GM21381 (cell line): ENCODE measurements at regions not wholly inside any gene's neighbourhood (a gene's known extent, or its start where the extent isn't known, plus 50 kb on each side); places are given as distances from the start of the nearest gene placed in this dataset.
"Not testable (repeated sequence)": the region's sequence is repeated elsewhere in the genome, so short reads cannot be mapped to it uniquely, and the experiment has no call there.

Experiments used
- ATAC-seq: cut with Tn5 transposase; IDR thresholded peaks from one replicate; pipeline ENCODE4 v1.9.1; 2021; ENCODE audit warnings: mild to moderate bottlenecking, moderate library complexity; ENCODE audit not compliant: unreplicated experiment

DNA sequence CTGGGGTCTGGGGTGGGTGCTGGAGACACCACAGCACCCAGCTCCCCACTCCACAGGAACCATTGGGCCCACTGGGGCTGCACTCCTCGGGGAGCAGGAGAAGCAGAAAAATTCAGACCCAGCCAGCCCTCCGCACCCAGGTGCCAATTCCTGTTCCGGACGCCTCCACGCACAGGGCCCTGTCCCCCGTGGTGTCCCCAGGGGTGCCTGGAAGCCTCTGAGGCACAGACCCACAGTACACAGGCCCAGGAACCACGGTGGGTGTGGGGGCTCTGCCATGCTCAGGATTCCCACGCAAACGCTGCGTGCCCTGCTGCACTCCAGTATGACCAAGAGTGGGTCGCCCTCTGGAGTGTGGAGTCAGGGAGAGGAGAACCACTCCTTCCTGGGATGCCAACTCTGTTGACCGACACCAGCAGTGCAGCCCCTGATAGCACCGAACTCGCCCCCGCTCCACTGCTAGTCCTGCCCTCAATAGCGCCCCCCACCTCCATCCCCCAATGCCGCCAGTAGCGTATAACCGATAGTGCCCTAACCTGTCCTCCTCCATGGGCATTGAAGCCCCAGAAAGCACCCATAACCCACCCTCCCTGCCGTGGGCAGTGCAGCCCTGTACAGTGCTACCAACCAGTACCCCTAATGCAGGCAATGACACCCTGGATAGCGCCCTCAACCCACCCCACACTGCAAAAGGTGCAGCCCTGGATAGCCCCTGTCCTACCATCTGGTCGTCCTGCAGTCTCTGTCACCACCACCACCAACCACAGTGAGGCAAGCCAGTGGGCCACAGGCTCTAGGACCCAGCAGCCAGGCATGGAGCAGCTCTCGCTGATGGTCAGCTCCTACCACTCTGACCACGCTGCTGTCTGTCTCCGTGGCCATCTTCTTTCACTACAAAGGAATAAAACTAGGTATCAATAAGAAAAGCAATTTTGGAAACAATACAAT is 2877.2 kb downstream of the RPIA start:
- ATAC-seq: not testable (repeated sequence)

DNA sequence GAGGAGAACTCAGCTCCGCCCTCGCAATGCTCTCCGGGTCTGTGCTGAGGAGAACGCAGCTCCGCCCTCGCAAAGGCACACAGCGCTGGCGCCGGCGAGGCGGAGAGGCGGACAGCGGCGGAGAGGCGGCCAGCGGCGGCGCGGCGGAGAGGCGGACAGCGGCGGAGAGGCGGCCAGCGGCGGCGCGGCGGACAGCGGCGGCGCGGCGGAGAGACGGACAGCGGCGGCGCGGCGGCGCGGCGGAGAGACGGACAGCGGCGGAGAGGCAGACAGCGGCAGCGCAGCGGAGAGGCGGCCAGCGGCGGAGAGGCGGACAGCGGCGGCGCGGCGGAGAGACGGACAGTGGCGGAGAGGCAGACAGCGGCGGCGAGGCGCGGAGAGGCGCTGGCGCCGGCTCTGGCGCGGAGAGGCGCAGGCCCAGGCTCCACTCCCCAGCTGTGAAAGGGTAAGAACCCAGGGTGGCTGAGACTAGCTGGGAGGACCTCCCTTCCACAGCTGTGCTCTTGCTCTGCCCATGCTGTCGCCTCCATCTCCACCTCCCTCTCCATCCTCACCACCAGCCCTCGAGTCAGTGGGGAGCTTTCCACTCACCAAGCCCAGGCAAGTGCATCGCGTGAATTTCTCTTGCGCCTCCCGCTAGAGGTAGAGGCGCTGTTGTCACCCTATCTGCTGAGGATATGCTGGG is 2879.9 kb downstream of the RPIA start:
- ATAC-seq: not testable (repeated sequence)

DNA sequence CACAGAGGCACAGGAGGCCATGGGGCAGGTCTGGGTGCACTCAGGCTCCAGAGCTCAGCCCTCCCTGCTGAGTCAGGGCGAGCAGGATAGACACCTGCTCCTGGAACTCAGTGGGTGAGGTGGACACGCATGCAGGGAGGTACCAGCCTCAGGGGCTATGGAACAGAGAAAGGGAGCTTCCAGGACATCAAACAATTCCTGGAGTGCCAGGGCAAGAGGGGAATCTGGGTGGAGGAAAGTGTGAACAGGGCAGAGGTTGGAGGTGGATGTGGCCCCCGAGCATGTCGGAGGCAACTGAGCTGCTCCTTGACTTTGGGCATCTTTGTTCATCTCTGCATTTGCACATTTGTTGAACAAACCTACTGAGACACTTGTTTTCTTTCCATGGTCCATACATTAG is 2881.5 kb downstream of the RPIA start:
- ATAC-seq: not testable (repeated sequence)

DNA sequence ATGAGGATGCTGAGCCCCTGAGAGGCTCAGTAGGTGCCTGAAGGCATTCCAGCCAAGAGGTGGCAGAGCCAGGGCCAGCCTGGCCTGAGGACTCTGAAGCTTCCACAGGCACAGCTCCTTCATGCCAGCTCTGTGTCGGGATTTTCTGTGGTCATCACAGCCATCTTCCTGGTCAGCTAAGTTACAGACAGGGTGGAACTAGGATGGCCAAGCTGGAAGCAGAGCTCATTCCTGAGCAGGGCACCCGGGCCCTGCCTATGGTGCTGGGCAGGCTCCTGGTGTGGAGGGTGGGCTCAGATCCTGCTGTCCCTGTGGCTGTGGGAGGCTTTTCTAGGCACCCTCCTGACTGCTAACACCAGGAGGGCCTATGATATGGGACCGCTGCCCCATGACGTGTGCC is 2882.3 kb downstream of the RPIA start:
- ATAC-seq: not testable (repeated sequence)

DNA sequence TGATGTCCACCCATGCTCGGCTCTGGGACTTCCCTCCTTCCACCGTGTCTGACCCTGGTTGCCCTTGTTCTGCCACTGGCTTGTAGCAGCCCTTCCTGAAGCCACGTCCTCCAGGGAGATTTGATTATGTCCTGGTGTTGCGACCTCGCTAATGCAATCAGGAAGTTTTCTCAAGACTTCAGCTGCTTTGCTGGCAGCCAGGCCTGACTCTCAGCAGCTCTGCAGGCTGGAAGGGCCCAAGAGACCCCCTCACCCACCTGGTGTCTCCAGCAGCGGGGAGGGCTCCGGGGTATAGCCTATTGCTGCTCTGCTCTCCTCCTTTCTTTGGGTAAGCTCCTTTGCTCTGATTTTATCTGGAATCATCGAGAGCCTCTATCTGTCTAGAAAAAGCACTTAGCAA is 2882.8 kb downstream of the RPIA start:
- ATAC-seq: not testable (repeated sequence)

DNA sequence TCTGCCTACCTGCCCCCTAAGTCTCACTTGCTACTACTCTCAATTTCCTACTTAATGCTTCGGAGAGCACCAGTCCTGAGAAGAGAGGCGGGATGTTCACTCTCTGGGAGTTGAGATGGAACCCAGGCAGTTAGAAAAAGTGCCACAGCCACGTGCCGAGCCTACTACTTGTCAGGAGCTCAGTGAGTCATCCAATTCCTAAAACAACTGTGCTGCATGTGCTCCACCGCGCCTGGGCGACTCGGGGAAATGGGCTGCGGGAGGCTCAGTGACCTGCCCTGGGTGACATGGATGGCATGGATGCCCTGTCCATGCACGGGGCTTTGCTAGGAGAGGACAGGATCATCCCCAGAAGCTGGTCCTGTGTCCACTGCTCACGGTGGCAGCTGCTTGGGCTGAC is 2884.2 kb downstream of the RPIA start:
- ATAC-seq: not testable (repeated sequence)

DNA sequence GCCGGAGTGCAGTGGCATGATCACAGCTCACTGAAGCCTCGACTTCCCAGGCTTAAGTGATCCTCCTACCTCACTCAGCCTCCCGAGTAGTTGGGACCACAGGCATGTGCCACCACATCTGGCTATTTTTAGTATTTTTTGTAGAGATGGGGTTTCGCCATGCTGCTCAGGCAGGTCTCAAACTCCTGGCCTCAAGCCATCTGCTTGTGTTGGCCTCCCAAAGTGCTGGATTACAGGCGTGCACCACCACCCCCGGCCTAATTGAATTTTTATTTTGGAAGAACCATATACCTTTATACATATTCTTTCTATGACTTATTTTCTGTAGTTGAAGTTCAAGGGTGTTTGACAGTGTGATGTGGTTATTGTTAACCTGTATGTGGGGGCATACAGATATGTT is 2885.9 kb downstream of the RPIA start:
- ATAC-seq: not testable (repeated sequence)

DNA sequence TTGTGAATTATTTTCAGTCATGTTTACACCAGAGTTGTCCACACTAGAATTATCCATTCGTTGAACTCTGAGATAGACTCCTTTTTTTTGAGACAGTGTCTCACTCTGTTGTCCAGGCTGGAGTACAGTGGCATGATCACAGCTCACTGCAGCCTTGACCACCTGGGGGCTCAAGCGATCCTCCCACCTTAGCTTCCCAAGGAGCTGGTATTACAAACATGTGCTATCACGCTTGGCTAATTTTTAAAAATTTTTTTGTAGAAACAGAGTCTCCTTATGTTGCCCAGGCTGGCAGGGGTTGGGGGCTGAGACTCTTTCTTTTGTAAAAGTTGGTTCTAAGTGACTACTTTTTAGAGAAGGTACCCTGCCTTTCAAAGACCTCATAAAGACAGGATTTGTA is 2887.2 kb downstream of the RPIA start:
- not testable (repeated sequence) for ATAC-seq

DNA sequence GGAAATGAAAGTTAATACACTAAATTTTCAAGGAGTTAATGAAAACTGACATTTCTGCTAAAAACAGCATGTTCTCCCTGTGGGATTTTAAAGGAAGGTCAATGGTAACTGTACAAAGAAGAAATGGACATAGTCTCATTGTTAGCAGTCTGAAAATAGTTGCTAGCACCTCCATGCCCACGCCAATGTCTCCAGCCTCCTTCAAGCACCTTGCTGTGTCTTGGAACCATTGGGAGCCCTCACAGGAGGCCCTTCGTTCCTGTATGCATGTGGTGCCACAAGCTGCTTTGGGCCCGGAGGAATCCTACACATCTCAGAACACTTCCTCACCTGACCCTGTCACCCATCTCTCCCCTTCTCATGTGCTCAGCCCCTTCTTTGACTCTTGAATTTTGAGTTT is 2888.1 kb downstream of the RPIA start:
- not testable (repeated sequence) for ATAC-seq

DNA sequence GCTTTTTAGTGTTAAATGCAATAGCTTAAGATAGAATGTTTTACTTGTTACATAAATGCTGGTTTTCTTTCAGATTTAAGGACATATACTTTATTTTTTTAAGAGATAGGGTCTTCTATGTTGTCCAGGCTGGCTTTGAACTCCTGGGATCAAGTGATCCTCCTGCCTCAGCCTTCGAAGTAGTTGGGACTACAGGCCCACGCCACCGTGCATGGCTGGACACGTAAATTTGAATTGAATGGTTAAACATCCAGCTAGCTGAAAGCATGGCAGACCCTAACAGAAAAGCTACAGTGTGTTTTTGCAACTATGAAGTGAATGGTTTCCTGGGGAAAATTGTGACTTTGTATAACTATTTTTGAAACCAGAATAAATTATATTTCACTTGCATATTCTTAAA is 2888.6 kb downstream of the RPIA start:
- ATAC-seq: not testable (repeated sequence)

DNA sequence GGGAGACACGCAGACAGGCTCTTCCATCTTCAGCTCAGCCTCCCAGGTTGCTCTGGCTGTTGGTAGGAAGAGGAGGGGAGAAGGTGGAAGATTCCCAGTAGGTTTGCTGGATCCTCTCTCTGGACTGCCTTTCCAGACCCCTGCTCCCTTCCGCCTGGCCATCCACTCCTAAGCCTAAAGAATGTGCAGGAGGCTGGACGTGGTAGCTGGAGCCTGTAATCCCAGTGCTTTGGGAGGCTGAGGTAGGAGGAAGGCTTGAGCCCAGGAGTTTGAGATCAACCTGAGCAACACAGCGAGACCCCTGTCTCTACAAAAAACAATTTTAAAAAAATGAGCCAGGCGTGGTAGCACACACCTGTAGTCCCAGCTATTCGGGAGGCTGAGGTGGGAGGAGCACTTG is 2895.6 kb downstream of the RPIA start:
- not testable (repeated sequence) for ATAC-seq

DNA sequence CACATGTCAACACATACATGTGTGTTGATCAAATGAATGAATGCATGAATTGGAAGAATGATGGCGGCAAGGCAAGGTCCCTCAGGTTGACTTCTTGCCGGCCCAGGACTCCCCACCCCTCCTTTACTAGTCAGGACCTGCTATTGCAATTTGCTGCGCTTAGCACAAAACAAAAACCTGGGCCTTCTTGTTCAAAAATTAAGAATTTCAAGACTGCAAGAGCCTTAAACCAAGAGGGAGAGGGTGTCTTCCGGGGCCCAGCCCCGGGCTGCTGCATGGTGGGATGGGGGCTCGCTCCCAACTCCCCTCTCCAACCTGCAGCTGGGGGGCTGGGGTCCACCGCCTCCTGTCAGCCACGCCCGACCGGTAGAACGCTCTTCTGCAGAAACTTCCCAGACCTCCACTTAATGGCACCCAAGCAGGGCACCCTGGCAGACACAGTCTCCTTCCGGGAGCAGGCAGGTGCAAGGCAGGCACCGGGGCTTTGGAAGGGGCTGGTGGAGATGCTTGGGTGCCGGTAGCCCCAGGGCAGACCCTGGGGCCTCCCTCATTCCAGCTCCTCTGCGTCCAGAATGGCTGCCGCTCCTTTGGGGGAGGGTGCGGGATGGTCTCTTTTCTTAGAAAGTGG is 2896.5 kb downstream of the RPIA start:
- ATAC-seq: not testable (repeated sequence)

DNA sequence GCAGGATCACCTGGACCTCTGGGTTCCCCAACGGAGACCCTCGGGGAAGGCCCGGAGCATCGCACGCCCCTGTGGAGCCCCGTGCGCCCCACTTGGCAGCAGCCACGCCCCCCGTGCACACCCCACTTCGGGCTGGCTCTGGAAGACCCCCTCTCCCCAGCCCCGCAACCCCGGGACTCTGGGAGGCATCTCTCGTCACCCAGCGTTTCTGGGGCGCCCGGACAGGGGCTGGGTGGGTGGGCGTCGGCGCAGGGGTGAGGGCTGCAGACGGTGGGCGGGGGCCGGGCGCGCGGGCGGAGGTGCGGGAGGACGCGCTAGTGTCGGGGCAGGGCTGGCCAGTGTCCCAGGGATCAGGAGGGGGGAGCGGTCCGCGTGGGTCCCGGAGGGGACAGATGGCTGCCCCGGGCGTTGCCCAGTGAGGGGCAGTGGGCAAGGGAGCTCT is 2897.3 kb downstream of the RPIA start:
- not testable (repeated sequence) for ATAC-seq

DNA sequence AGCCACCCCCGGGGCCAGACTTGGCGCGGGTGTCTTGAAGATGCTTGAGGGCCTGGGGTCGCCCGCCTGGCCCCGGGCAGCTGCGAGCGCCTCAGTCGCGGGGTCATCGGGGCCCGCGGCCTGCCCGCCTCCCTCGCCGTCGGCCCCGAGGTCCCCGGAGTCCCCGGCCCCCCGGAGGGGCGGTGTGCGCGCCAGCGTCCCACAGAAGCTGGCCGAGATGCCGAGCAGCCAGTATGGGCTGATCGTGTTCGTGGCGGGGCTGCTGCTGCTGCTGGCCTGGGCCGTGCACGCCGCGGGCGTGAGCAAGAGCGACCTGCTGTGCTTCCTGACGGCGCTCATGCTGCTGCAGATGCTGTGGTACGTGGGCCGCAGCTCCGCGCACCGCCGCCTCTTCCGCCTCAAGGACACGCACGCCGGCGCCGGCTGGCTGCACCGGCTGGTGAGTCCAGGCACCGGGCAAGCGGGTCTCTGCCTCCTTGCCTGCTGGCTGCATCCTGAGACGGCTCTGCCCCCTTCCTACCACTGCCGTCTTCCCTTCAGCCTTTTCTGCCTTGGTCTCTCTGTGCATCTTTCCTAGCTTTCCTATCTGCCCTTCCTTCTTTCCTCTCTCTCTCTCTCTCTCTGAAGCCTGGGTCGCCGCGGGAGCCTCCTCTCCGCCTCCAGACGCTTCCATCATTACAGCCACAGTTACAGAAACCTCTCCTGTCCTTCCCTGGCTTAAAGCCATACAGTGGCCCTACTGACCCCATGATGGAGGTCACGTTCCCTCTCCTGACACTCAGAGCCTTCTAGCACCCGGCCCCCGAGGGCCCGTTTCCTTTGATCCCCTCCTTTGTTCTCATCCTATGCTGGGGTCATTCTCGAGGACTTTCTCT is 2898.2 kb downstream of the RPIA start:
- ATAC-seq: not testable (repeated sequence)

DNA sequence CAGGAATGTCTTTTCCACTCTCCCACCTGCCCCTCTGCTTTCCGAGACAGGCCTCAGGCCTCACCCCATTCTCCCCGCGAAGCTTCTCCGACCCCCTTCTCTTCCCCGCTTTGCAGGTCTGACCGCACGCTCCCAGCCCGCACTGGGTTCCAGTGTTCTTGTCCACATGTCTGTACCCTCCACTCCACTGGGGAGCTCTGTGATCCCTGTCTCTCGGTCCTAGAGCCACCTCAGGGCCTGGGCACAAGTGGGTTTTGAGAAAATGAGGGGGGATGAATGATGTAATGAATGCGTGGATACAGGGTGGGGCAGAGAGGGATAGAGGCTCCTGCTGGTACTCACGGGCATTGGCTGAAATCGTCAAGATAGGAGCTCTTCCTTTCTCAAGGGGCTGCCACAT is 2898.9 kb downstream of the RPIA start:
- not testable (repeated sequence) for ATAC-seq

DNA sequence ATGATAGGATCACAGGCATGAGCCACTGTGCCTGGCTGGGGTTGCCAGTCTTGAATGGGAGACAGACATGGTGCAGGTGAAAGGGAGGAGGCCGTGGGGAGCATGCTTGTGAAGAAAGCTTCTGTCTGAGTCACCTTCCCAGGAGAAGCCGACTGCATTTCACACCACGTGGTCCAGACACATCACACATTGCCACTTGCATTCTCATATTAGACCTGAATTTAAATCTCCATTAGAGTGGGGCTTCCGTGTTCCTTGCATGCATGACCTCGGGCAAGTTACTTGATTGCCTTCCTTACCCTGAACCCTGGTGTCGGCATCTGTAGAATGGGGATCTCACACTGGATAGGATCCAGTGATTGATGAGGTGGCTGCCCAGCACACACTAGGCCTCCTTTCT is 2899.6 kb downstream of the RPIA start:
- not testable (repeated sequence) for ATAC-seq

DNA sequence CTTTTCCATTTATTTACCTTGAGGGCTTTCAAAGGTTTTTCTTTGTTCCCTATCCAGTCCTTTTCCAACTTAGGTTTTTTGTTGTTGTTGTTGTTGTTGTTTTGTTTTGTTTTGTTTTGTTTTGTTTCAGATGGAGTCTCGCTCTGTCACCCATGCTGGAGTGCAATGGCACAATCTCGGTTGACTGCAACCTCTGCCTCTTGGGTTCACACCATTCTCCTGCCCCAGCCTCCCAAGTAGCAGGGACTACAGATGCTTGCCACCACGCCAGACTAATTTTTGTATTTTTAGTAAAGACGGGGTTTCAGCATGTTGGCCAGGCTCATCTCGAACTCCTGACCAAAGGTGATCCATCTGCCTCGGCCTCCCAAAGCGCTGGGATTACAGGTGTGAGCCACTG is 2906.0 kb downstream of the RPIA start:
- ATAC-seq: not testable (repeated sequence)

DNA sequence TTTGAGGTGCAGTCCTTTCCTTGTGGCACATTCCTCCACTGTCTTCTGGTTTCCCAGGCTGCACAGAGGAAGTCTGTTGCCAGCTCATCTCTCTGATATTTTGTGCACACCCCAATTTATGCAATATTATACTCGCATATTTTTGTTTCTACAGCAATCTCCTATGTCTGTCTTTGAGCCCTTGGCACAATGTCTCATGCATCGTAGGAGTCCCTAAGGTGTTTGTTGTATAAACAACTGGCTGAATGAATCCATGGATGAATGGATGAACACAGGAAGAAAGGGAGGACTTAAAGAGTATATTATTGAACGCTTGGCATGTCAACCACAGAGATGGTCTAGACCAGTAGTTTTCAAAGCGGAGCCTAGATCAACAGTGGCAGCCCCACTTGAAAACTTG is 2907.0 kb downstream of the RPIA start:
- not testable (repeated sequence) for ATAC-seq

DNA sequence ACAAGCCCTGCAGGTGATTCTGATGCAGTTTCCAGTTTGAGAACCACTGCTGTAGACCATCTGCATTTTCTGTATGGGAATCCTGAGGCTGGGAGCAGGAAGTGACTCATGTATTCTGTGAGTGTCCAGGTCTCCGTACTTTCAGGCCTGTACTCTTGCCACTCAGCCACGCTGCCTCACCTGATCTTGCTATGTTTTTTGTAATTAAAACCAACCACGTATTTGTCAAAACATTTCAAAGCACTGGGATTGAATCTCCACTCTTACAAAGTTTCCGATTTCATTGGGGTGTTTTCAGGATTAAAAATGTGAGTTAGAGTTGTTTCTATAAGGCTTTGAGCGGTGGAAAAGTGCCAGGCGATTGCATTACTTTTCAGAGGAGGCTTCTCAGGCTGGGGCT is 2907.5 kb downstream of the RPIA start:
- ATAC-seq: not testable (repeated sequence)

DNA sequence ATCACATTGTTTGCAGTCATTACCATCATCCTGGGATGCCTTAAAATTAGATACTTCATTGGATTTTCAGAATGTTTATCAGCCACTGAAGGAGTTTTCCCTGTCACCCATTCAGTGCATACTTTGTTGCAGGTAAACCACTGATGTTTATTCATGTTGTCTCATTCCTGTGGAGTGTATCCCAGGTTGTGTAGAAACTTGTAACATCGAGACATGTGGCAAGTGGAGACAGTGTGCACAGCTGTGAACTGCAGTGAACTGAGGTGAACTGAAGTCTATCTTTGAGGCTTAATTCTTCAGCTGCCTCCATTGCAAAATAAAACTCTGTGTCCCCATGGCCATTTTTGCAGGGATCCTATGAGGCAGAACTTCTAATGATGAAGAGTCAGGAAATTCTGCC is 2911.4 kb downstream of the RPIA start:
- ATAC-seq: not testable (repeated sequence)
